Fibroblast of lung (primary cell): ENCODE measurements at regions not wholly inside any gene's neighbourhood (a gene's known extent, or its start where the extent isn't known, plus 50 kb on each side); places are given as distances from the start of the nearest gene placed in this dataset.

Experiments used
- CTCF ChIP-seq, 2 donors: IDR thresholded peaks in 1 of 2; conservative IDR thresholded peaks in 1 of 2; 1 replicate in 1 of 2; 2 replicates in 1 of 2; pipeline ENCODE4 v1.5.1; 2011 to 2012; ENCODE audit warnings: low read length in 2 of 2, control low read depth in 1 of 2, inconsistent platforms in 1 of 2, low read depth in 1 of 2, mild to moderate bottlenecking in 1 of 2
- EZH2 ChIP-seq: IDR thresholded peaks from 2 replicates; pipeline ENCODE4 v1.5.1; 2012; ENCODE audit warnings: low read length, control low read depth, mild to moderate bottlenecking; ENCODE audit errors: missing control alignments

GRCh38 chr14:86404425-86404824 is 874.5 kb downstream of the FLRT2 start:
- TF ChIP-seq CTCF (conservative IDR thresholded peaks at IDR 0.05 in 1 of 2, IDR thresholded peaks at IDR 0.05 in 1 of 2; ENCODE audit: low read depth in 1 of 2, low read length in 2 of 2) (no peak), EZH2 (no peak)
